ENCODE measurements at regions not wholly inside any gene's neighbourhood (a gene's known extent, or its start where the extent isn't known, plus 50 kb on each side); places are given as distances from the start of the nearest gene placed in this dataset.
"Not testable (repeated sequence)": the region's sequence is repeated elsewhere in the genome, so short reads cannot be mapped to it uniquely, and the experiment has no call there.

DNA sequence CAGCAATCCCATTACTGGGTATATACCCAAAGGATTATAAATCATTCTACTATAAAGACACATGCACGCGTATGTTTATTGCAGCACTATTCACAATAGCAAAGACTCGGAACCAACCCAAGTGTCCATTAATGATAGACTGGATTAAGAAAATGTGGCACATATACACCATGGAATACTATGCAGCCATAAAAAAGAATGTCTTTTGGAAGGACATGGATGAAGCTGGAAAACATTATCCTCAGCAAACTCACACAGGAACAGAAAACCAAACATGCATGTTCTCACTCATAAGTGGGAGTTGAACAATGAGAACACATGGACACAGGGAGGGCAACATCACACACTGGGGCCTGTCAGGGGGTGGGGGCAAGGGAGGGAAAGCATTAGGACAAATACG, 143.7 kb upstream of the IVNS1ABP start:
- DNase-seq: not testable (repeated sequence)

- DNase-seq: no peak
Measured at GRCh38 chr1:185459141-185459540, 142.1 kb upstream of the IVNS1ABP start.

GRCh38 chr1:185458670-185459069, 141.6 kb upstream of the IVNS1ABP start:
- no peak for DNase-seq

GRCh38 chr1:185453496-185454192, 136.6 kb upstream of the IVNS1ABP start:
- no peak for DNase-seq

GRCh38 chr1:185450917-185451316, 133.9 kb upstream of the IVNS1ABP start:
- no peak for DNase-seq

- DNase-seq: no peak
Measured at GRCh38 chr1:185450060-185450788, 133.2 kb upstream of the IVNS1ABP start.

- DNase-seq: no peak
Measured at GRCh38 chr1:185449378-185450059, 132.5 kb upstream of the IVNS1ABP start.

GRCh38 chr1:185448591-185449186, 131.6 kb upstream of the IVNS1ABP start:
- DNase-seq: no peak

- no peak for DNase-seq
Measured at GRCh38 chr1:185446131-185446530, 129.1 kb upstream of the IVNS1ABP start.

GRCh38 chr1:185445594-185445993, 128.6 kb upstream of the IVNS1ABP start:
- no peak for DNase-seq

GRCh38 chr1:185444676-185445075, 127.6 kb upstream of the IVNS1ABP start:
- peak; percentile 62 for DNase-seq

DNA sequence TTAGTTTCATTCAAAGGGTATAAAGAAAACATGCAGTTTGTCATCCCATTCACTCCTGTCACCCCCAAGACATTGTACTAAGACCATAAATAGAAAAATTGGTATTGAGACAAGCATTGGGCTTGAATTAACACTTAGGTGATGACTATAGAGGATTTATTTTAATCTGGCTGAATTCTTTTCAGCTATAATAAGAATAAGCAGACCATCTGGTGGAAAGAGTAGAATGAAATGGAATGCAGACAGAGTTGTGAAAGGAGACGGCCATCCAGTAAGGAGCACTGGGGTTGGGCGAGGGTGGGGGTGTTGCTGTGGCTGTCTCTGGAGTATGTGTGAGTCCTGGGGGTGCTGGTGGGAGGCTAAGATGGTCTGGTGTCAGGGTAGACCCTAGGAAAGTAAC, 125.0 kb upstream of the IVNS1ABP start:
- no peak for DNase-seq

- peak; percentile 30 for DNase-seq
Measured at GRCh38 chr1:185441605-185442004, 124.6 kb upstream of the IVNS1ABP start.

- DNase-seq: peak; percentile 22
Measured at GRCh38 chr1:185440877-185441276, 123.8 kb upstream of the IVNS1ABP start.

DNA sequence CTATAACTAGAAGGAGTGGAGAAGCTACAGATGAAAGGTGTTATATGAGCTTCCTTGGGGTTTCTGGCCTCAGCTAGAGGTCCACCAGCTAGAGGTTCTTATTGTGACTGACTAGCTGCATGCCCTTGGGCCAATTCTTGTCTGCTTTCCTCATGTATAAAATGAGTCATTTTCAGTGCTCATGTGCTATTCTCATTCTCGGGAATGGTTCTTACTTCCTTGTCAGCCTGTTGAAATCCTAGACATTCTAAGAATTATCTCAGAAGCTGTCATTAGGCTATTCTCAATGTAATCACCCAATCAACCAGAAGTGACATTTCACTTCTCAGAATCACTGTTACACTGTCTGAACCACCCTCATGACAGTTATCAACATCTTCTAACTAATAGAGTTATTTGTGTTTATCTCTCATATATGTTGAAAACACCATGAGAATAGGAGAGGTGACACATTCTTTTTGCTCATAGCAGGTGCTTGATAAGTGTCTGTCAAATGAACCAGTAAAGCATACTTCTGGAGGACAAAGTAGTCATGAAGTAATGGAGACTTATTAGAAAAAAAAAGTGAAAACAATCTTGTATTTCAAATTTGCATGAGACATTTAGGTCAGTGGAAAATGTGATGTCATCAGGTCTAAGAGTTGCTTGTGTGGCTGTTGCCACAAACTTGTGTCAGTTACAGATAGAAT, 122.8 kb upstream of the IVNS1ABP start:
- DNase-seq: no peak

- peak; percentile 53 for DNase-seq
Measured at GRCh38 chr1:185438936-185439335, 121.9 kb upstream of the IVNS1ABP start.

DNA sequence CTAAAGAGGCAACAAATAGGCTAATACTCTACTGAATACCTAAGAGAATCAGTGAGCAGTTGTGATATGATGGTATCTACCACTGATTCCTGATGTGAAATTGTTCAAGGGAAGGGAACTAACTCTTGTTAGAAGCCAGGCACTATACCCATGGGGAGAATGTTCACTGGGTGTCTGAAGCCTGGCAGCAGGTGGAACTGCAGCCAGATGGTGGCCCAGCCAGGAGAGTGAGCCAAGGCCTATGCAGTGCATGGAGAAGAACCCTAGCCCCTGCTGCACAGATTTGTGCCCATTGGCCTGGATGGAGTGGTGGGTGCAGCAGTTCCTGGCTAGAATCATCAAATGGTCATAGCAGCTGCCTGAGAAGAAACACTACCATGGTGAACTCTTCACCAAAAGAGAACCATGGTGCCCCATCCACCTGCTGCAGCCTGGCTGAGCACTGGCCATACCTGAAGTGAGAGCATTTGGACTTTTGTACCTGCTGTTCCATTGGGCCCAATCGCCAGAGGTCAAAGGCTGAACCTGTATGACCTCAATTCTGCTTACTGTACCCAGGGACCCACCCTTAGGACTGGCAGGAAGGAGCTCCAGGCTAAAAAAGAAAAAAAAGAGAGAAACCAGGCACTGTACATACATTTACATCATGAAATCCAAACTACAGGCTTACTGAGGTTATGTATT, 118.8 kb upstream of the IVNS1ABP start:
- no peak for DNase-seq

- DNase-seq: no peak
Measured at GRCh38 chr1:185434721-185435120, 117.7 kb upstream of the IVNS1ABP start.

DNA sequence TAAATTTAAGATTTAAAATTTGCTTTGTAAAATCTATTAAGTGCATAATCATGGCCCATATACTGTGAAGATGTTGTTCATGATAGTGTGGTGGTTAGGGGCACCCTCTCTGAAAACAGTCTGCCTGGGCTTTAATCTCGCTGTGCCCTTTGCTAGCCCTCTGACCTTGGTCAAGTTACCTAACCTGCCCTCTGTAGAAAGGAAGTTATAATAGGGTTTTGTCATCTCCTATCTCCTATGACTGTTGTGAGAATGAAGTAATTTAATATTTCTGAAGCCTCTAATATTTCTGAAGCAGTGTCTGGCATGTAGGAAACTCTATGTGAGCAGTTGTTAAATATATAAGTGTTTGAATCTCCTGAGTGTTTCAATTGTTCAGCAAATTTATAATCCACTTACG, 116.6 kb upstream of the IVNS1ABP start:
- DNase-seq: no peak

GRCh38 chr1:185432948-185433347, 115.9 kb upstream of the IVNS1ABP start:
- DNase-seq: no peak

GRCh38 chr1:185431612-185432011, 114.6 kb upstream of the IVNS1ABP start:
- no peak for DNase-seq

DNA sequence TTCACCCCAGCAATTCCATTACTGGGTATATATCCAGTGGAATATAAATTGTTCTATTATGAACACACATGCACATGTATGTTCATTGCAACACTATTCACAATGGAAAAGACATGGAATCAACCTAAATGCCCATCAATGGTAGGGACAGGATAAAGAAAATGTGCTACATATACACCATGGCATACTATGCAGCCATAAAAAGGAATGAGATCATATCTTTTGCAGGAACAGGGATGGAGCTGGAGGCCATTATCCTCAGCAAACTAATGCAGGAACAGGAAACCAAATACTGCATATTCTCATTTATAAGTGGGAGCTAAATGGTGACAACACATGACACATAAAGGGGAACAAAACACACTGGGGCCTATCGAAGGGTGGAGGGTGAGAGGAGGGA, 112.6 kb upstream of the IVNS1ABP start:
- DNase-seq: not testable (repeated sequence)

Data from eye (tissue), 1 donor.